ENCODE measurements at regions not wholly inside any gene's neighbourhood (a gene's known extent, or its start where the extent isn't known, plus 50 kb on each side); places are given as distances from the start of the nearest gene placed in this dataset.

DNA sequence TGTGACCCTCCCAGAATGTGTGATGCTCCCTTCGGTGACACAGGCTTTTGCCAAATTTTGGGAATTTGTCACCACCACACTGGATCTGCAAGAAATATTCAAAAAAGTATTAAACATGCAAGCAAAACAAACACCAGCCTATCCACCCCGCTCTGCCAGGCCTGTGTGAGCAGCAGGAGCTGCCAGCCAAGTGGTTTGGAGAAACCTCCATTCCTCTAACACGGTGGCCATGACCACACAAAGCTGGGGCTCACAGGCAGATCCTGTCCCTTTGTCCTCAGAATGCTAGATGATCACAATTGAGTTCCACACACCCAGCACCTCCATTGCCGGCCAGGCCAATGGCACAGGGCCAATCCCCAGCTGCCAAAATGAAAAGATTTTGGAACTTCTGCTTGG is 261.9 kb upstream of the PPP2R2D start:
- DNase-seq, result no peak

DNA sequence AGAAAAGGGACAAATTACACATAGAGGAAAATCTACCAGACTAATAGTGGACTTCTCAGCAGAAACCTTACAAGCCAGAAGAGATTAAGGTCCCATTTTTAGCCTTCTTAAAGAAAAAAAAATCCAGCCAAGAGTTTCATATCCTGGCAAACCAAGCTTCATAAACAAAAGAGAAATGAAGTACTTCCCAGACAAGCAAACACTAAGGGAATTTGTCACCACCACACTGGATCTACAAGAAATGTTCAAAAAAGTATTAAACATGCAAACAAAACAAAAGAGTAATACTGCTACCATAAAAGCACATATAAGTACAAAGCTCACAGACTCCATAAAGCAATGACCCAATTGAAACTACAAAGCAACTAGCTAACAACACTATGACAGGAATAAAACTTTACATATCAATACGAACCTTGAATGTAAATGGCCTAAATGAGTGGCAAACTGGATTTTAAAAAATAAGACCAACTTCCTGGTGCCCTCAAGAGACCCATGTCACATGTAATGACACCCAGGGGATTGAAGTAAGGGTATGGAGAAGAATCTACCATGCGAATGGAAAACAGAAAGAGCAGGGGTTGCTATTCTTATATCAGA is 260.7 kb upstream of the PPP2R2D start:
- DNase-seq, result no peak

DNA sequence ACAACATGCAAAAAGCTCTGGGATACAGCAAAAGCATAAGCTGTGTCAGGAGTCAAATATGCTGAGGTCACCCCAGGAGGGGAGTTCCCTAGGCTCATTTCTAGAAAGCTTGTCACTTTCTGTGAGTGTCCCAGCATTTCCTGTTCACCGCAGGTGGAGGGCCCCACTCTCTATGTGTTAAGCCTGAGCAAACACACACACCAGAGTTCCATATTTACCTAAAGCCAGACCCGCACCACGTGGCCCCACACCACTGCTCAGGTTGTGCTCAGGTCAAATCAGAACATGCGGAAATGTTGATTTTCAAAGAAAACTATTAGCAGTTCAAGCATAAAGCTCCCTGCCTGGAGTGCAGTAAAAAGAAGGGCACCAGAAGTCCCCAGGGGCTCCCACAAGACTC is 259.6 kb upstream of the PPP2R2D start:
- DNase-seq, result no peak

DNA sequence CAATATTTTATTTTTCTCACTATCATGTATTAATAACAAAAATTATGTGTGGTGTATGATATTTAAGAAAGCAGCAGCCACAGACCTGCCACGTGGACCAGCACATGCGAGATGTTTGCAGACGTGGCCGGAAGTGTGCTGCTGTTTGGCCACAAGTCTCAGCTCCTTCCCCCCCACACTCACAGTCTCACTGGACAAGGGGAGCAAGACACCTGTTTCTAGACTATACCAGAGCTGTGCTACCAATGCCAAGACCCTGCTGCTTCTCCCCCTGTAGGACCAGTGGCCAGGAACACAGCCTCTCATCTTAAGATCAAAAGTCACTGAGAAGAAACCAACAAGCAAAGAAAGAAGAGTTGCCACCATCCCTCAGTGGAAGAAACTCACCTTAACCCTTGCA is 258.9 kb upstream of the PPP2R2D start:
- no peak for DNase-seq

DNA sequence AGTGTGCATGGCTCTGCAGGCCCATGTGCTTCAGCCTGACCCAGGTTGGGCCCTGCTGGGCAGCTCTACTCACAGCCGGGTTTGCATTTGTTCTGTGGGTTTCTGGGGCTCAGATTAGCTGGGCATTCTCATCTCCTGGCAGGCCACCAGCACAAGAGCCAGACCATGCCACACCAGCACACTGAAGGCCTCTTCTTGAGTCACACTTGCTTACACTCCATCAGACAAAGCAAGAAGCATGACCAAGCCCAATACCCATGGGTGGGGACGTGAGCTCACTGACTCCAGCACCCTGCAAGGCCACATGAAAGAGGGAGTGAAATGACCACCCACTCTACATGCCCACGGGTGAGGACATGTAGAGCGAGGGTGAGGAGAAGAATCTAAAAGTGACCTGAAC is 257.8 kb upstream of the PPP2R2D start:
- no peak for DNase-seq

DNA sequence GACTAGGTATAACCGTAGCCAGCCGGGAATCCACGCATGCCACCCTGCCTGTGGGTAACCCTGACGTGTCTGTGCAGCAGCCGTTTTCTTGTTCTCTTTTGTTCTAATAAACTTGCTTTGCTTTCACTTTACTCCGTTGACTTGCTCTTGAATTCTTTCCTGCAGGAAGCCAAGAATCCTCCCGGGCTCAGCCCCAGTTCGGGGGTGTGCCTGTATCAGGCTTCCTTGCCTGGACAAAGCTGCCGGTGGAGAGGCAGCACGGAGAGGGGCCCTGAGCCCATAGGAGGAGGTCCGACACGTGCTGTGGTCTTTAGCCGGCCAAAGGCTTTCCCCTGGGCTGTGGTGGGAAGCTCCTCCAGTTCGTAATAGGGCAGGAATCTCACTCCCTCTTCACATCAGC is 256.5 kb upstream of the PPP2R2D start:
- no peak for DNase-seq

DNA sequence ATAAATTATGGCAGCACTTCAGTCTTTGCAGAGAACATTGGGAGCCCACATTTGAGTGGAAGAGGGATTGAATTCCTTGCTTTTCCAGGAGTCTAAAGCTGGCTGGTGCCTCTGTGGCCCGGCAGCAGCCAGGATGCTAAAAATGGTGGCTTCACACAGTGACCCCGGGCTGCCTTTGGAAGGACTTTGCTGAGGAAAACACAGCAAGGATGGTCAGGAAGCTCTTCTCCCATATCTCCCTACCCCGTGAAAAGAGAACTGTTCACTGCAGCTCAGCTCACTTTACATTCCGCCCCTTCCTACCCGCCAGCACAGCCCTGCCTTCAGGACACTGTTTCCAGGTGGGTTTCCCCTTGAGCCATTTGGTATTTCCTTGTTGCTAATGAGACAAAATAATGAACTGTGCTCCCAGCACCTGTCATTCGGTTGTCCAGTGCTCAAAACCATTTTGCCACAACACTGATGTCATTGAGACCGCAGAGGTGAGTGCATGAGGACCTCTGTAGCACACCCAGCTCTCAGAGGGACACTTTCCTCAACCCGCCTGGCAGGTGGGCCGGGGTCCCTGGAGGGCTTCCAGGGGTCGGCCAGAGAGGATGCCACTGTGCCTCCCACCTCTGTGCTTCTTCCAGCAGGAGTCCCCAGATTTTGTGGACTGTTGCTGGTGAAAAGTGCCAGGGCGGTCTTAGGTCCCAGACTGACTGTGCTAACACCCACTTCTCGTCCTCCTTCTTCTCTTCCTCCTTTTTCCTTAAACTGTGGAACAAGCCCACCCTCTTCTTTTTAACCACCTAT is 255.7 kb upstream of the PPP2R2D start:
- DNase-seq, result no peak

DNA sequence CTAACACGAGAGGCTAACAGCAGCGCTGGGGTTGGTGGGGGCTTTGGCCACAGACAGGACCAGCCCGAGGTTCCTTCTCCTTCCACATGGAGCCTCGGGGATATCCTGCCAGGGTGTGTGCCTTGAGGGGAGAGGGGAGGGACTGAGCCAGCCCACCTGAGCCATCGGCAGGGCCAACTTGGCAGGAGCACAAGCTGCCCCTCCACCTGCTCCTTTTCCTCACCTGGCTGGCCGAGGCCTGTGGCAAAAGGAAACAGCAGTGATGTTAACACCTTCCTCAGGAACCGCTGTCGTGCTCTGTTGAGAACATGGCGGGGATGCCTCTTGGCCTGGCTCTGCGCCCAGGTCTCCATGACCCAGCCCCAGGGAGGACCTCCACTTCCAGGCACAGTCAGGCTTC is 255.1 kb upstream of the PPP2R2D start:
- no peak for DNase-seq

DNA sequence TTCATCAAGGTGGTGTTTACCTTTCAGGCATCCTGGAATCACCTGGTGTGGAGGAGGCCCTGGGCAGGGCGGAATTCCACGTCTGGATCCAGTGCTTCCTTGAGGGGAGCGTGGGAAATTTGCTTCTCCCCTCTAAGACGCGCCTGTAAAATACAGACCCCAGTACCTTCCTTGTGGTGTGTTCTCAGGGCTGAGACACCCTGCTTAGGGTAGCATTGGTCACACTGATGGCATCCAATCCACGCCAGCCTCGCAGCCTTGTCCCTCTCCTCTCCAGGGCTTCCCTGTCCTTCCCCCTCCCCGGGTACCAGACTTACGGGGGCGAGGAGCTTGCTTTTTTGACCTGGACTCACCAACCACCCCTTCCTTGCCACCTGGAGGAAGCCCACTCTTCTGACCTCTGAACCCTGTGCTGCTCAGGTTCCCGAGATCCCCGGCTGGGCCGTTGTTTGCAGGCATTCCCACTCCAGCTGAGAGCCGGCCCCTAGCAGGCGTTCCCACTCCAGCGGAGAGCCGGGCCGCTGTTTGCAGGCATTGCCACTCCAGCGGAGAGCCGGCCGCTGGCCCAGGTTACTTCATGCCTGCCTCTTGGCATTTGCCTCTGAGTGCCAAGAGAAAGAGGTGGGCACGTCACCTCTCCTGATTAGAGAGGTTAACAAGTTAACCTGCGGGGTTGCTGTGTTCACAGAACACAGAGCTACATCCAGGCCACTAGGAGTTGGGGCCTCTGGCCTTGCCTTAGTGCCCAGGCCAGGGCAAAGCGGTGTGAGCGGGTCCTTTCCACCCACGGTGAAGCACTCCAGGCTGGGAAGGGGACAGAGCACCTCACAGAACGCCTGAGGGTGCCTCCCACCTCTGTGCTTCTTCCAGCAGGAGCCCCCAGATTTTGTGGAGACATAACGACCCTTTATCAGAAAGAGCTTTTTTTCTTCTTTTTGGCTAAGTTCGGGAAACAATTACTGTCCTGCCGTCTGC is 254.0 kb upstream of the PPP2R2D start:
- DNase-seq, result no peak

DNA sequence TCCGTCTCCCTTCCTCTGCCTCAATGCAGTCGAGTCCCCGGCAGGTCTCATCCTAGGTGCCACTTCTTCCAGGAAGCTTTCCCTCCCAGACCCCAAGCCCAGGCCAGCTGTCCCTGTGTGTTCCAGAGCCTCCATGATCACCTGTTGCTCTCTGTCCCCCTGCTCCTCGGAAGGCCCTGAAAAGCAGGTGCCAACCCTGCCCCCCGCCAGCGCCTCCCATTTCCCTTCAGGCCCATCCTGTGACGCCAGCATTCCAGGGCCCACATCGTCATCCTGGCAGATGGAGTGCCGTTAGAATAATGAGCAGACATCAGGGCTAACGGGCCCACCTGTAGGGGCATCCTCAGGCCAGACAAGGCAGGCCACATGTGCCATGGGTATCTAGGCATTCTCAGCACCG is 253.0 kb upstream of the PPP2R2D start:
- DNase-seq, result no peak

DNA sequence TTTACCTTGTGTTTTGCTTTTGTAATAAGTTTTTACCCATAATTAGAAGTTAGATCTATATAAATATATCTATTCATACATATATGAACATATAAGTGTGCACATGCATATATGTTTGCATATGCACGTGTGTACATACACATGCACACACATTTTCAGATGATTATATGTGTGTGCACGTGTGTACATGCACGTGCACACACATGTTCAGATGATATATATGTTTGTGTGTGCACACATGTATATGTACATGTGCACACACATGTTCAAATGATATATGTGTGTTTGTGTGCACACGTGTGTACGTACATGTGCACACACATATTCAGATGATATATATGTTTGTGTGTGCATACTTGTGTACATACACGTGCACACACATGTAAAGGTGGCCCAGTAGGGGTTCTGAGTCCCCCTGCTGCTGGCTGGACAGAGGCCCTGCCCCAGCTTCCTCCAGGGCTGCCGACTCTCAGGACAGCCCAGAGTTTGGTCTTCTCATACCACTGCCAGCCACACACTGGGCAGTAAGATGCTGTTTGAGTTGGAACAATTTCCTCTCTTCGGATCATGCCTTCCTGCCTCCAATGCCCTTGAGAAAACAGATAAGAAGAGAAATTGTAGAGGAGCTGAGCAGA is 252.3 kb upstream of the PPP2R2D start:
- DNase-seq, result no peak

DNA sequence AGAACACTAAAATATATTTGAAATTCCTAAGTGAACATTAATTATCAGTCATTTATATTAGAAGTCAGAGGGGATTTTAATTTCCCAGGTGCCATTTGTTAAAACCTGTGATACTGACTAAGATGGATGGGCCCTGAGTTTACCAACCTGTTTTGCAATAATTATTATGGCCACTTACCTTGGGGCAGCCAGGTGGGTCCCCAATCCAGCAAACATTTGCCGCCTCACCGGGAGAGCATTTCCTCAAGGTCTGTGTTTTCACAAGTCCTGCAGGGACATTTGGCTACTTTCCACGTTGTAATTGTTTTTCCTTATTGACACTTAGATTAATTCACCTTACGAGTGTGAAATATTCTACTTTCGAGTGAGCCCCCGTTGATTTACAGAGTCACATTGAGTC is 251.2 kb upstream of the PPP2R2D start:
- DNase-seq, result no peak

DNA sequence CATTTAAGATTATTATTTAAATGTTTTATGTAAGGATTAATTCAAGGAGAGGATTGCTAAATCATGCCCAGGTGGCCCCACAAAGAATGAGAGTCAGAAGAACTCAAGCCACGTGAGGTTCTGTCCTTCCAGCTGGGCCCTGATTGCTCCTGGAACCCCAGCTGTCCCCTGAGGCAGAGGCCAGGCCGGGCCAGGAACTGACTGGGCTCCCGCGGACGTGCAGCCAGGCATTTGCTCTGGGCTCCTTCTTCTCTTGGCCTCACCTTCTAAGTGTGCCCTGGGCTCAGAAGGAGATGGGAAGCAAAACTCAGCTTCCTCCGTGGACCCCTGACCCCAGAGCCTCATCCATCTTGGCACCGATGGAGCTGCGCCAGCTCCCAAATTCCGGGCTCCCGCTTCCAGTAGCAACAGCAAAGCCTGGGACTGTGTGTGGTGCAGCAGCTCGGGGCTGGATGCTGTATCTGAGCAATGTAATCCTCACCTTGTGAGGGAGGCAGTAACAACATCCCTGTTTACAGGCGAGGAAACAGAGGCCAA is 250.6 kb upstream of the PPP2R2D start:
- DNase-seq, result no peak

DNA sequence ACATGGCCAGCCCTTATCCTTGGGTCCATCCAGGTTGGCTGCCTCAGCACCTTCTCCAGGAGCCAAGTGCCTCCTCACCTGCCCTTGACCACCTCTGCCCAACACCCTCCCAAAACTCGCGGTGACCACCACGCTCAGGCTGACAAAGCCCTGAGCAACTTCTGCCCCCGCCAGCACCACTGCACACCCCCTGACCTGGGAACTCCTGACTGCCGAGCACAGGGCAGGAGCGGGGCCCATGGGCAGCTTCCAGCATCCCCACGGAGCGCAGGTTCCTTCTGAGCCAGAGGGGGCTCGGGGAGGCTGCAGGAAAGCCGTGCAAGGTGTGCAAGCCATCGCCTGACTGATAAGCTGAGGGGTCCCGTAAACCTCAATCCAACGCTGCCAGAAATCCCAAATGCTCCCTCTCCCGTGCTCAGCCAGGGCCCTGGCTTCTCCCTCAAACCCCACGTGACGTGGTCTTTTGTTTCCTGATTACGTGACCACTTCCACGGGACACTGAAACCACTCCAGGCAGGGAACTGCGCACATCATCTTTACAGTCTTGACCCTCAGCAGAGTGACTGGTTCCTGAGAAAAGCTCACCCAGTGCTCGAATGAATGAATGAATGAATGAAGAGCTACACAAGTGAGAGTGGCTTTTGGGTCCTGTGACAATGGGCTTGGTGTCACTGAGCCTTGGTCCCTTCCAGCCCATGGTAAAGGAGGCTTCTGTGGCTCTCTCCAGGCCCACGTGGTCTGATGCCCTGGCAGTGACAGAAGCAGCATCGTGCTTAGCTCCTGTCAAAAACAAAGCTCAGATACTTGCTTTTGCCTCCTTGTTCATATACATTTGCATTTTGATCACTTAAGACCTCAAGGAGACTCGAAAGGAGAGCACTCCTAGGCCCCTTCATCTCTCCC is 249.8 kb upstream of the PPP2R2D start:
- DNase-seq, result no peak

DNA sequence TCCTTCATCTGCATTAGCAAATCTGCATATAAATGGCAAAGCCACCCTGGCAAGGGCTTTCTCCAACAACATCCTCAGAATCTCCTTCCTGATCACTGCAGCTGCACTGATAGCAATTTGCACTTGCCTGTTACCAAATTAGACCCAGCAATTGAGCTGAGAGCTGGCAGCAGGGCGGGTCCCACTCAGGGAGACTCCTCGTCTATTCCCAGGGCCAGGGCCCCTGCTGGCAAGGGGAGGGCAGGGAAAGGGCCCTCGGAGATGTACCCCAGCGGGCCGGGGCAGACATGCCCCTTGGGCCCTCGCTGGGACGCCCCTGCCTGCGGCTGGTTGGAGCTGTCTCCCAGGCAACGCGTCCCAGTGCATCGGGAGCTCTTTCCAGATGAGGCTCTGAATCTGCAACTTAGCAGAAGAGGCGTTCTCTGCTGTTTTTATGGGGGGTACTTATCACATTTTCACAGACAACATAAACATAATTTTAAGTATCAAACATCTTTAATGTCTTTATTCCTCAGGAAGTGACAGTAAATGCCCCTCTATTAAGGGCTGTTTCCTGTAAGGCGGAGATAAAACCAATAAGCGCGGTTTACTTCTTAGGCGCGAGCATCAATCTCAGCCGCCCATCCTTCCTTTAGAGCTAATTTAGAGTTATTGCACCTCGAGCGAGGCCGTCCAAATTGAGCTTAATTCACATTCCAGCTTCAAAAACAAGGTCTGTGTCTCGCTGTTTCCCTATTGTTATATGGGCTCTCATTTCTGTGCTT is 249.0 kb upstream of the PPP2R2D start:
- DNase-seq, result no peak

DNA sequence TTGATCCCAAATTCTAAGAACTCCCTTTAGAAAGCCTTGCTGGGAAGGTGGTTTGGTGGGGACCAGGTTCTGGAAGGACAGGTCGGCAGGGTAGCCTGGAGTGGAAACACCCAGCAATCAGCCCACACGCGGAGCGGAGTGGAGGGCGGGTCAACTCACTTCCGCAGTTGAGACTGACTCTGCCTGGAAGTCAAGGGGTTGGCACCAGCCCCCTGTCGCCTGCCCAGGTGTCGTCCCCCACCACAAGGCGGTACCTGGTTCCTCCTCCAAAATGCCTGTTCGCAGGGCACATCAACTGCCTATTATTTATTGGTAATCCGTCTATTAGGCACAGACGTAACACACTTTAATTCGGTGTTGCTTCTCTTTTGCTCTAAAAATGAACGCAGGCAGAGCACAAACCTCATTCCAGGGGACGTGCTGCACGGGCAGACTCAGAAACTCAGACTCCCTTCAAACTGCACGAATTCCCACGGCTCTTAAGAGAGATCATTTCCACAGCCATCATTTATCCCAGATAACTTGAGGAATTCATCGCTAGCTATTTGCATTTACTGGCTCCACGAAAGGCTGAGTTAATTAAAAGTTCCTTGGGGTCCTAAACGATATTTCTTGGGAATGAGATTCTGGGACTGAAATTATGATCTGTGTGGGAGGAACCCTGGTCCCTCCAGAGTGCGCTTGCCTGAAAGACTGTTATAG is 248.2 kb upstream of the PPP2R2D start:
- DNase-seq, result no peak

DNA sequence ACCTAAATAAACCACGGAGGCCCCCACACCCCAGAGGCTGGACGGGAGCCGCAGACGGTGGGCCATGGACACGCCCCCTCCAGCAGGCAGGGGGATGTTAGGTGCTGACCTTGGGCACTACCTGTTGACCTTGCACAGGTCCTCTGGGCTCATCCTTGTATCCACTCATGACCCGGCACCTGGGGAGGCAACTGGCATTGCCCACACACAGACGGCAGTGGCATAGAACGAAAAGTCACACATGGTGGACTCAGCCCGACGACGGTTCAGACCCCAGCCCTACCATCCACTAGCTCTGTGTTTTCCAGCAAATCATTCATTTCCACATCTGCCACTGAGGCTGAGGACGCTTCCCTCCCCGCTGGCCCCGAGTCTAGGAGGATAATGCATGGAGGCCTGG is 247.7 kb upstream of the PPP2R2D start:
- DNase-seq, result no peak

DNA sequence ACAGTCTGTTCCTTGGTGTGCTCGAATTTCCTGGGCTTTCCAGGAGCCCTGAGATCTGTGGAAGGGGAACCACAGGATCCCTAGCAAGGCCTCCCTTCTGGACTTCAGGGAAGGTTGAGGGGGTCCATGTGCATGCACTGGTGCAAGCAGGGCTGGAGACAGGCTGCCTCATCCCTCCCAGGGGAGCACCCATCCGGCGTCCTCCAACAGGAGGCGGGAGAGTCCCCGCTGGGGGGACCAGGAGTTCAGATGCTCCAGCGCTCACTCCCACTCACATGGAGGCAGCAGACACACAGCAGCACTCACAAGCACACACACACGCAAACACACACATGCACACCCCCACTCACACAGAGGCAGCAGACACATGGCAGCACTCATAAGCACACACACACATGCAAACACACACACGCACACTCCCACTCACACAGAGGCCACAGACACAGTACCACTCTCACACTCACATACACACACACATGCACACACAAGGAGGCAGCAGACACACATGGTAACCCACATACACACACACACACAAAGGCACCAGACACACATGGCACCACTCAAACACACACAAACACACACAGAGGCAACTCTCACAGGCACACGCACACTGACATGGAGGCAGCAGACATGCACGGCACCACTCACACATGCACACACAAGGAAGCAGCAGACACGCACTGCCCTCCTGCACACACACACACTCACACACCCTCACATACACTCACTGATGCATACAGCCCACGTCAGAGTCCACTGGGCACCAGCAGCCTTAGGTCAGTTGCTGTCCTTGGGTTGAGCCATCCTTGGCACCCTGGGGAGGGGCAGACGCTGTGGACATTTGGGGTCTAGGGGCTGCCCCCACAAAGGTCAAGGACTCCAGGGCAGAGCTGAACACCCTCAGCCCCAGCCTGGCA is 247.0 kb upstream of the PPP2R2D start:
- no peak for DNase-seq

DNA sequence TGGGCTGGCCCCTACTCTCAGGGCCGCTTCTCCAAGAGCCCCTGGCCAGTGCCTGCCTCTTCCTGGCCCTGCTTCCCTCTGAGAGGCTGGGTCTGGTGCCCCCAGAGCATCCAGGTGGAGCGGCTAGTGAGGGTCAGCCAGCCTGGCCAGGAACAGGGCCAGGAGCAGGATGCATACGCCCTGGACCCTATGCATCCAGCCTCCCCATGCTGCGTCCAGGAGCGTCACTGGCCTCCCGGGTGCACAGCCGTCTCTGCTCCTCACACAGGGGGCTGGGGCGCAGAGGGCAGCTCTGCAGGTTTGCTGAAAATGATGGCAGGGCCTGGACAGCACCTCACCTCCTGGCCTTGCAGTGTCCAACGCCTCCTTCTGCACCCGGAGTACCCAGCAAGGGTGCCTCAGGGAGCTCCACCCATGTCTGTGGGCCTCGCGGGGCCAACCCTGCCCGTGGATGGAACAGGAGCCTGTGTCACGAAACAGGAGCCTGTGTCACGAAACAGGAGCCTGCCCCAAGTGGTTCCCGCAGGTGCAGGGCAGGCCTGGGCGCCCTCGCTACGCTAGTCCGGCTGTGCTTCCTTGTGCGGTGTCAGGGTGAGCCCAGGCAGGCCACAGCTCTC is 246.2 kb upstream of the PPP2R2D start:
- no peak for DNase-seq

All from CD4-positive, alpha-beta T cell treated with Interferon gamma for 1 hour (primary cell).